Thoracic aorta (tissue), 2 donors: ENCODE measurements at regions not wholly inside any gene's neighbourhood (a gene's known extent, or its start where the extent isn't known, plus 50 kb on each side); places are given as distances from the start of the nearest gene placed in this dataset.
"Not testable (repeated sequence)": the region's sequence is repeated elsewhere in the genome, so short reads cannot be mapped to it uniquely, and the experiment has no call there.

ENCODE experiments used
- ATAC-seq: fragments of 150-250 bp; one replicate; pipeline ENCODE4 v1.8.0; 2017; ENCODE audit warnings: low read depth; ENCODE audit not compliant: insufficient number of reproducible peaks, low FRiP score
- DNase-seq: peaks from one replicate; pipeline ENCODE4 v3.0.0-alpha.2; 2020; ENCODE audit warnings: low spot score
- H3K27ac ChIP-seq, 2 donors: fragments of 200-600 bp; sonication (generic); 1 replicate in 1 of 2; 2 replicates in 1 of 2; pipeline ENCODE4 v1.5.1; 2016; ENCODE audit warnings: mild to moderate bottlenecking in 2 of 2, moderate library complexity in 2 of 2
- H3K27me3 ChIP-seq: fragments of 200-600 bp; sonication (generic); replicated peaks from 2 replicates; pipeline ENCODE4 v1.6.0; 2016; ENCODE audit warnings: mild to moderate bottlenecking; ENCODE audit not compliant: insufficient read depth
- H3K36me3 ChIP-seq: fragments of 200-600 bp; sonication (generic); one replicate; pipeline ENCODE4 v1.5.1; 2016
- H3K4me1 ChIP-seq, 2 donors: fragments of 200-600 bp; sonication (generic); 1 replicate in 1 of 2; 2 replicates in 1 of 2; pipeline versions ENCODE4 v1.5.1 to v1.6.0; 2016; ENCODE audit warnings: low read depth in 2 of 2, mild to moderate bottlenecking in 1 of 2; ENCODE audit not compliant: control insufficient read depth in 1 of 2
- H3K4me3 ChIP-seq: fragments of 200-600 bp; sonication (generic); 2 replicates; pipeline ENCODE4 v1.5.1; 2016; ENCODE audit warnings: mild to moderate bottlenecking
- H3K9me3 ChIP-seq: fragments of 200-600 bp; sonication (generic); 2 replicates; pipeline ENCODE4 v1.5.1; 2016
- CTCF ChIP-seq: fragments of 200-600 bp; sonication (generic); IDR thresholded peaks from one replicate; pipeline ENCODE4 v1.5.1; 2019; ENCODE audit warnings: antibody characterized with exemption

GRCh38 chr2:186925514-186925913 lies 76.5 kb upstream of the ZSWIM2 start:
- DNase-seq: no peak
- Histone ChIP-seq H3K27me3 (no peaks in the 10 kb centered on the region), H3K27ac (no peak overlapping the region), H3K36me3 (no peaks in the 10 kb centered on the region), H3K9me3 (no peaks in the 10 kb centered on the region), H3K4me1 (no peaks in the 10 kb centered on the region), H3K4me3 (no peak overlapping the region)
- no peak for TF ChIP-seq CTCF
- ATAC-seq: no peak

- H3K4me1 ChIP-seq, DNase-seq, H3K36me3 ChIP-seq, H3K4me3 ChIP-seq, H3K27me3 ChIP-seq, H3K27ac ChIP-seq, H3K9me3 ChIP-seq, ATAC-seq: not testable (repeated sequence)
These were observed 73.3 kb upstream of the ZSWIM2 start for GRCh38 chr2:186922316-186922715.

GRCh38 chr2:186919296-186919695 lies 70.3 kb upstream of the ZSWIM2 start:
- Histone ChIP-seq H3K9me3 (no peaks in the 10 kb centered on the region), H3K27ac (no peak overlapping the region), H3K27me3 (no peaks in the 10 kb centered on the region), H3K4me1 (no peaks in the 10 kb centered on the region), H3K36me3 (no peaks in the 10 kb centered on the region), H3K4me3 (no peak overlapping the region)
- DNase-seq (no peak), ATAC-seq (no peak)
- TF ChIP-seq CTCF: no peak

- DNase-seq (no peak), ATAC-seq (no peak)
- no peak overlapping the region for H3K4me3 ChIP-seq
- H3K27ac ChIP-seq: no peak overlapping the region
- H3K36me3 ChIP-seq: no peaks in the 10 kb centered on the region
- no peaks in the 10 kb centered on the region for H3K27me3 ChIP-seq
- TF ChIP-seq CTCF: no peak
- H3K9me3 ChIP-seq: no peaks in the 10 kb centered on the region
- no peaks in the 10 kb centered on the region for H3K4me1 ChIP-seq
These were observed 69.5 kb upstream of the ZSWIM2 start for GRCh38 chr2:186918495-186918894.

- H3K36me3 ChIP-seq: no peaks in the 10 kb centered on the region
- ATAC-seq: no peak
These were observed 68.9 kb upstream of the ZSWIM2 start for GRCh38 chr2:186917866-186918265.

More at GRCh38 chr2:186917866-186918265, 68.9 kb upstream of the ZSWIM2 start:
- no peak for DNase-seq
- Histone ChIP-seq H3K9me3 (no peaks in the 10 kb centered on the region), H3K4me3 (no peak overlapping the region), H3K27me3 (no peaks in the 10 kb centered on the region), H3K27ac (no peak overlapping the region), H3K4me1 (no peaks in the 10 kb centered on the region)
- no peak for TF ChIP-seq CTCF
